ENCODE measurements at regions not wholly inside any gene's neighbourhood (a gene's known extent, or its start where the extent isn't known, plus 50 kb on each side); places are given as distances from the start of the nearest gene placed in this dataset.
"Not testable (repeated sequence)": the region's sequence is repeated elsewhere in the genome, so short reads cannot be mapped to it uniquely, and the experiment has no call there.

DNA sequence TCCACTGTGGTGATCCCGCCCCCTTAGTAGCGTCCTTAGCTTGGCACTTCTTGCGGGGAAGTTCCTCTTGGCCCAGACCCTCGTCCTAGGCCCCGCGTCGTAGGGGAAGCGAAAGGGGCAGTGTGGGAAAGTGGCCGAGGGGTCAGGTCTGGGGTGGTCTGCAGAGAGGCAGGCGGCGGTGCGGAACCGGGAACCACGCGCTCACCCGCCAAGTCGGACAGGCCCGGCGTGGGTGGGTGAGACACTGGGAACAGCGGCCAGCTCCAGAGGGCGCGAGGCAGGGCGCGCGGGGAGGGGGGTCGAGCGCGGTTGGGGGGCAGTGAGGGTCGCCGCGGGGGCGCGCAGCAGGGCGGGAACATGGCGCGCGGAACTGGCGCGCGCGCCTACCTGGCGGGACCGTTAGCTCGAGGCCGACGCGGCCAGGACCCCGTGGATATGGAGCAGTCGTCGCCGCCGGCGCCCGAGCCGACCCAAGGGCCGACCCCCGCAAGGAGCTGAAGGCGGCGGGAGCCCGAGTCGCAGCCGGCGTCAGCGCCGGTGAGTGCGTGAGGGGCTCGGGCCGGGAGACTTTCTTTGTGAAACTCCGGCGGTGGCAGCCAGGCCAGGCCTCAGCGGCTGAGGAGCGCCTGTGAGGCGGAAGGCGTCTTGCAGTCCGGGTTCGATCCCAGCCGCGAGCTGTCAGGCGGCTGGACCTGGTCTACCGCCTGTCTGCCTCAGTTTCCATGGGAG lies 2896.7 kb upstream of the TEKT4 start:
- Histone ChIP-seq H2BK120ac (ENCODE audit: low read depth, low read length) (no peak overlapping the region), H2AFZ (ENCODE audit: low read depth, low read length) (no peak overlapping the region), H2BK15ac (ENCODE audit: low read depth, poor library complexity, severe bottlenecking) (no peak overlapping the region), H3K18ac (ENCODE audit: low read depth in 1 of 2, low read length in 2 of 2) (no peak overlapping the region), H2BK12ac (ENCODE audit: low read length in 2 of 2) (no peak overlapping the region), H3K27me3 (ENCODE audit: control insufficient read depth in 1 of 2, insufficient read depth in 1 of 2, low read length in 2 of 2) (no peaks in the 10 kb centered on the region), H3K4me2 (ENCODE audit: low read length, poor library complexity, severe bottlenecking) (no peak overlapping the region), H3K36me3 (ENCODE audit: control insufficient read depth in 1 of 2, insufficient read depth in 2 of 2, low read depth in 1 of 2, low read length in 2 of 2) (peaks cover 0 to 3% of the 10 kb centered on the region in 2 experiments), H3K23ac (ENCODE audit: low read length in 2 of 2) (no peak overlapping the region), H2AK5ac (ENCODE audit: low read length, severe bottlenecking) (no peak overlapping the region), H4K91ac (ENCODE audit: low read length) (no peak overlapping the region), H3K79me1 (replicated peaks; ENCODE audit: low read length, poor library complexity, severe bottlenecking) (no peaks in the 10 kb centered on the region), H2BK5ac (ENCODE audit: low read depth, low read length, poor library complexity, severe bottlenecking) (no peak overlapping the region), H4K8ac (ENCODE audit: low read length) (no peak overlapping the region), H3K14ac (ENCODE audit: low read length in 2 of 2) (no peak overlapping the region), H3K4ac (ENCODE audit: low read depth in 1 of 2, low read length in 2 of 2) (no peak overlapping the region), H3K4me3 (ENCODE audit: insufficient read depth in 1 of 2, low read depth in 1 of 2, low read length in 2 of 2) (no peak overlapping the region), H3K27ac (ENCODE audit: low read length, poor library complexity, severe bottlenecking) (no peak overlapping the region), H3K4me1 (ENCODE audit: control insufficient read depth, insufficient read depth, low read depth, low read length) (no peaks in the 10 kb centered on the region), H3K9me3 (ENCODE audit: control insufficient read depth, low read length) (no peaks in the 10 kb centered on the region), H3K9ac (ENCODE audit: low read length) (no peak overlapping the region)
- 94% methylated on average over 80 of the region's 80 CpGs for WGBS
- DNase-seq: no peak

DNA sequence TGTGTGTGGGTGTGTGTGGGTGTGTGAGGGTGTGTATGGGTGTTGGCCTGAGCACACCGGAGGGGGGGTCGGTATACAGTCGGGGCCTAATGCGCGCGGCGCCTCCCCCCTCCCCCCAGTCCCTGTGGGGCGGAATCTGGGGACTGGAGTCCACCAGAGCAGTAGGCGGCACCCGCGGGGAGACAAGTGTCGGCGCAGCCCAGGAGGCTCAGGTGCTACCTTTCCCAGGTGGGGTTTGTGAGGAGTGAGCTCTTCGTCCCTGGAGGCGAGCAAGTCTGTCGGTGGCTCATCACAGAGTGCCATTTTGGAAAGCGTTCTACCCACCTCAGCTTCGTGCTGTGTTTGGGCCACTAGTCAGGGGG lies 2896.1 kb upstream of the TEKT4 start:
- H3K4me3 ChIP-seq (ENCODE audit: insufficient read depth in 1 of 2, low read depth in 1 of 2, low read length in 2 of 2): no peak overlapping the region
- no peak overlapping the region for H3K4ac ChIP-seq (ENCODE audit: low read depth in 1 of 2, low read length in 2 of 2)
- H2BK5ac ChIP-seq (ENCODE audit: low read depth, low read length, poor library complexity, severe bottlenecking): no peak overlapping the region
- H3K36me3 ChIP-seq (ENCODE audit: control insufficient read depth in 1 of 2, insufficient read depth in 2 of 2, low read depth in 1 of 2, low read length in 2 of 2): peaks cover 0 to 3% of the 10 kb centered on the region in 2 experiments
- no peak for DNase-seq
- no peak overlapping the region for H3K18ac ChIP-seq (ENCODE audit: low read depth in 1 of 2, low read length in 2 of 2)
- no peak overlapping the region for H2AFZ ChIP-seq (ENCODE audit: low read depth, low read length)
- H3K27me3 ChIP-seq (ENCODE audit: control insufficient read depth in 1 of 2, insufficient read depth in 1 of 2, low read length in 2 of 2): no peaks in the 10 kb centered on the region
- H3K79me1 ChIP-seq (replicated peaks; ENCODE audit: low read length, poor library complexity, severe bottlenecking): no peaks in the 10 kb centered on the region
- H3K9me3 ChIP-seq (ENCODE audit: control insufficient read depth, low read length): no peaks in the 10 kb centered on the region
- H2BK120ac ChIP-seq (ENCODE audit: low read depth, low read length): no peak overlapping the region
- no peak overlapping the region for H4K8ac ChIP-seq (ENCODE audit: low read length)
- H4K91ac ChIP-seq (ENCODE audit: low read length): no peak overlapping the region
- 95% methylated on average over 9 of the region's 18 CpGs for WGBS
- no peak overlapping the region for H3K9ac ChIP-seq (ENCODE audit: low read length)
- H3K4me2 ChIP-seq (ENCODE audit: low read length, poor library complexity, severe bottlenecking): no peak overlapping the region
- no peak overlapping the region for H2BK15ac ChIP-seq (ENCODE audit: low read depth, poor library complexity, severe bottlenecking)
- no peaks in the 10 kb centered on the region for H3K4me1 ChIP-seq (ENCODE audit: control insufficient read depth, insufficient read depth, low read depth, low read length)
- H2BK12ac ChIP-seq (ENCODE audit: low read length in 2 of 2): no peak overlapping the region
- H3K23ac ChIP-seq (ENCODE audit: low read length in 2 of 2): no peak overlapping the region
- H3K14ac ChIP-seq (ENCODE audit: low read length in 2 of 2): no peak overlapping the region
- no peak overlapping the region for H2AK5ac ChIP-seq (ENCODE audit: low read length, severe bottlenecking)
- H3K27ac ChIP-seq (ENCODE audit: low read length, poor library complexity, severe bottlenecking): no peak overlapping the region

DNA sequence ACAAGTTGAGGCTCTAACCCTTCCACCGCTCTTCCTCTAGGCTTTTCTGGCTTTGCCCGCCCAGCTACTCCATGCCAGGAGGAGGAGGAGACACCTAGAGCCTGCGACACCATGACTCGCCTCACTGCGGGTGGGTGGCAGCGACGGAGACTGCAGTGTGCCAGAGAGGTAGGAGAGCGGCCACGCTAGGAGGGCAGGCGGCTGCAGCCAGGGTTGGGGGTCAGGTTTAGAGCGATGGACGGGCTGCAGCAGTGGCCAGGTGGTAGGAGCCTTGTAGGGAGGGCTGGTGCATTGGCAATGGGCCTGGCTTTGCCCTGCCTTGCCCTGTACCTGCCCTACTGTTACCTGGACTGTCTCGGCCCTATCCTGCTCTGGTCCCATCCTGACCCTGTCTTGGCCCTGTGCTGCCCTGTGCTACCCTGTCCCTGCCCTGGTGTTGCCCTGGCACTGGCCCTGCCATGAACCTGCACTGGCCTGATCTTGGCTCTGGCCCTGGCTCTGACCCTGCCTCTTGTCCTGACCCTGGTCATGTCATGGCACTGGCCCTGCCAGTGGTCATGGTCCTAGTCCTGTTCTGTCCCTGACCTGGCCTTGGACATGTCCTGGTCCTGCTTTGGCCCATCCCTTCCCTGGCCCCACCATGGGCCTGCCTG lies 2890.1 kb upstream of the TEKT4 start:
- H4K91ac ChIP-seq (ENCODE audit: low read length); H3K4me2 ChIP-seq (ENCODE audit: low read length, poor library complexity, severe bottlenecking); H3K23ac ChIP-seq (ENCODE audit: low read length in 2 of 2); H3K9ac ChIP-seq (ENCODE audit: low read length); H2BK12ac ChIP-seq (ENCODE audit: low read length in 2 of 2); H3K27ac ChIP-seq (ENCODE audit: low read length, poor library complexity, severe bottlenecking); H3K4ac ChIP-seq (ENCODE audit: low read depth in 1 of 2, low read length in 2 of 2); H2BK120ac ChIP-seq (ENCODE audit: low read depth, low read length); H3K18ac ChIP-seq (ENCODE audit: low read depth in 1 of 2, low read length in 2 of 2); H3K27me3 ChIP-seq (ENCODE audit: control insufficient read depth in 1 of 2, insufficient read depth in 1 of 2, low read length in 2 of 2); H2AK5ac ChIP-seq (ENCODE audit: low read length, severe bottlenecking); H3K9me3 ChIP-seq (ENCODE audit: control insufficient read depth, low read length); DNase-seq; H3K14ac ChIP-seq (ENCODE audit: low read length in 2 of 2); H3K79me1 ChIP-seq (replicated peaks; ENCODE audit: low read length, poor library complexity, severe bottlenecking); H3K4me1 ChIP-seq (ENCODE audit: control insufficient read depth, insufficient read depth, low read depth, low read length); H2AFZ ChIP-seq (ENCODE audit: low read depth, low read length); H2BK15ac ChIP-seq (ENCODE audit: low read depth, poor library complexity, severe bottlenecking); H3K36me3 ChIP-seq (ENCODE audit: control insufficient read depth in 1 of 2, insufficient read depth in 2 of 2, low read depth in 1 of 2, low read length in 2 of 2); H2BK5ac ChIP-seq (ENCODE audit: low read depth, low read length, poor library complexity, severe bottlenecking); H3K4me3 ChIP-seq (ENCODE audit: insufficient read depth in 1 of 2, low read depth in 1 of 2, low read length in 2 of 2); H4K8ac ChIP-seq (ENCODE audit: low read length): not testable (repeated sequence)
- 83% methylated on average over 13 of the region's 13 CpGs for WGBS

DNA sequence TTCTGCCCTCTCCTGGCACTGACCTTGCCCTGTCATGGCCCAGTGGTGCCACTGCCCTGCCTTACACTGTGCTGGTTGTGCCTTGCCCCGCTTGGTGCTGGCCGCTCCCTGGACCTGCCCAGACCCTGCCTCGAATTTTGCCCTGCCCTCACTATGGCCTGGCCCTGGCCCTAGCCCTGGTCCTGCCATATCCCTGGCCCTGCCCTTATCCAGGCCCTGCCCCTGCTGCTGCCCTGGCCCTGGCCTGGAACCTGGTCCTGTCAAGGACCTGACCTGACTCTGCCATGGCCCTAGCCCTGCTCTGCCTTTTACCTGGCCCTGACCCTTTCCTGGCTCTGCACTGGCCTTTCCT lies 2889.6 kb upstream of the TEKT4 start:
- H3K27me3 ChIP-seq (ENCODE audit: control insufficient read depth in 1 of 2, insufficient read depth in 1 of 2, low read length in 2 of 2); H2AK5ac ChIP-seq (ENCODE audit: low read length, severe bottlenecking); H3K79me1 ChIP-seq (replicated peaks; ENCODE audit: low read length, poor library complexity, severe bottlenecking); H3K4me2 ChIP-seq (ENCODE audit: low read length, poor library complexity, severe bottlenecking); H4K8ac ChIP-seq (ENCODE audit: low read length); H3K4me3 ChIP-seq (ENCODE audit: insufficient read depth in 1 of 2, low read depth in 1 of 2, low read length in 2 of 2); H4K91ac ChIP-seq (ENCODE audit: low read length); H3K9me3 ChIP-seq (ENCODE audit: control insufficient read depth, low read length); H2BK15ac ChIP-seq (ENCODE audit: low read depth, poor library complexity, severe bottlenecking); H3K18ac ChIP-seq (ENCODE audit: low read depth in 1 of 2, low read length in 2 of 2); H2BK120ac ChIP-seq (ENCODE audit: low read depth, low read length); H2BK5ac ChIP-seq (ENCODE audit: low read depth, low read length, poor library complexity, severe bottlenecking); H3K23ac ChIP-seq (ENCODE audit: low read length in 2 of 2); H3K9ac ChIP-seq (ENCODE audit: low read length); H3K27ac ChIP-seq (ENCODE audit: low read length, poor library complexity, severe bottlenecking); H2BK12ac ChIP-seq (ENCODE audit: low read length in 2 of 2); H3K4ac ChIP-seq (ENCODE audit: low read depth in 1 of 2, low read length in 2 of 2); DNase-seq; H3K14ac ChIP-seq (ENCODE audit: low read length in 2 of 2); H3K4me1 ChIP-seq (ENCODE audit: control insufficient read depth, insufficient read depth, low read depth, low read length); H2AFZ ChIP-seq (ENCODE audit: low read depth, low read length); H3K36me3 ChIP-seq (ENCODE audit: control insufficient read depth in 1 of 2, insufficient read depth in 2 of 2, low read depth in 1 of 2, low read length in 2 of 2): not testable (repeated sequence)
- 79% methylated on average over 3 of the region's 3 CpGs for WGBS

All from mesenchymal stem cell (in vitro differentiated cells and primary cell).